ENCODE measurements at regions not wholly inside any gene's neighbourhood (a gene's known extent, or its start where the extent isn't known, plus 50 kb on each side); places are given as distances from the start of the nearest gene placed in this dataset.

DNA sequence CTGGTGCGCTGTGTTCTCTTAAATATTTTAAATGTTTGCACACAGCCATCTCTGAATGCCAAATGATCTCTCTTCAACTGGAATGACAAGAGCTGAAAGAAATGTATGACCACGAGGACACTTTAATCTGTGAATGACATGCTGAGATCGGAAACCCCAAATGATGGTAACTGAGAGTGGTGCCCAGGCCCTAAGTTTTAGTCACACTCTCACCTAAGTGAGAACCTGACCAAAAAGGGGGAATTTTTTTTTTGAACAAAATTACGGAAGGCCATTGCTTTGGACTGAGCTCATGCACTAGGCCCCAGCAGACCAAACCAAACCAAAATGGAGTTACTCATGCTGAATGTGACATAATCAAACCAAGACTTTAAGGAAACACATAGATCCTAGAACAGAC lies 167.1 kb upstream of the TUT7 start:
- Histone ChIP-seq H3K36me3 (ENCODE audit: low read depth) (no peaks in the 10 kb centered on the region), H3K9me3 (ENCODE audit: insufficient read depth, low read depth) (no peaks in the 10 kb centered on the region), H3F3A (ENCODE audit: insufficient read depth, low read depth) (no peaks in the 10 kb centered on the region), H3K27me3 (ENCODE audit: insufficient read depth, low read depth) (no peaks in the 10 kb centered on the region), H3K4me3 (no peak overlapping the region), H3K9me2 (ENCODE audit: insufficient read depth) (no peaks in the 10 kb centered on the region), H3K79me2 (ENCODE audit: low read depth) (no peaks in the 10 kb centered on the region), H3K27ac (no peak overlapping the region), H3K4me1 (replicated peaks; ENCODE audit: insufficient read depth) (no peaks in the 10 kb centered on the region), H3K4me2 (no peak overlapping the region), H4K20me1 (ENCODE audit: insufficient read depth) (no peaks in the 10 kb centered on the region), H2AFZ (no peak overlapping the region)
- ChIA-PET POLR2A (ENCODE audit: unreplicated experiment) (no interaction called here), CTCF (no interaction called here)
- no peak for DNase-seq
- intact Hi-C loops (cut with micrococcal nuclease; ENCODE audit: unreplicated experiment) = no loop called here
- BruUV-seq (replicated peaks) = no TSS peak
- TF ChIP-seq, protein P1, sequence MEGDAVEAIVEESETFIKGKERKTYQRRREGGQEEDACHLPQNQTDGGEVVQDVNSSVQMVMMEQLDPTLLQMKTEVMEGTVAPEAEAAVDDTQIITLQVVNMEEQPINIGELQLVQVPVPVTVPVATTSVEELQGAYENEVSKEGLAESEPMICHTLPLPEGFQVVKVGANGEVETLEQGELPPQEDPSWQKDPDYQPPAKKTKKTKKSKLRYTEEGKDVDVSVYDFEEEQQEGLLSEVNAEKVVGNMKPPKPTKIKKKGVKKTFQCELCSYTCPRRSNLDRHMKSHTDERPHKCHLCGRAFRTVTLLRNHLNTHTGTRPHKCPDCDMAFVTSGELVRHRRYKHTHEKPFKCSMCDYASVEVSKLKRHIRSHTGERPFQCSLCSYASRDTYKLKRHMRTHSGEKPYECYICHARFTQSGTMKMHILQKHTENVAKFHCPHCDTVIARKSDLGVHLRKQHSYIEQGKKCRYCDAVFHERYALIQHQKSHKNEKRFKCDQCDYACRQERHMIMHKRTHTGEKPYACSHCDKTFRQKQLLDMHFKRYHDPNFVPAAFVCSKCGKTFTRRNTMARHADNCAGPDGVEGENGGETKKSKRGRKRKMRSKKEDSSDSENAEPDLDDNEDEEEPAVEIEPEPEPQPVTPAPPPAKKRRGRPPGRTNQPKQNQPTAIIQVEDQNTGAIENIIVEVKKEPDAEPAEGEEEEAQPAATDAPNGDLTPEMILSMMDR (conservative IDR thresholded peaks at IDR 0.05) = no peak
- no peak for TF ChIP-seq EZH2 (IDR thresholded peaks at IDR 0.05; ENCODE audit: low read depth)

DNA sequence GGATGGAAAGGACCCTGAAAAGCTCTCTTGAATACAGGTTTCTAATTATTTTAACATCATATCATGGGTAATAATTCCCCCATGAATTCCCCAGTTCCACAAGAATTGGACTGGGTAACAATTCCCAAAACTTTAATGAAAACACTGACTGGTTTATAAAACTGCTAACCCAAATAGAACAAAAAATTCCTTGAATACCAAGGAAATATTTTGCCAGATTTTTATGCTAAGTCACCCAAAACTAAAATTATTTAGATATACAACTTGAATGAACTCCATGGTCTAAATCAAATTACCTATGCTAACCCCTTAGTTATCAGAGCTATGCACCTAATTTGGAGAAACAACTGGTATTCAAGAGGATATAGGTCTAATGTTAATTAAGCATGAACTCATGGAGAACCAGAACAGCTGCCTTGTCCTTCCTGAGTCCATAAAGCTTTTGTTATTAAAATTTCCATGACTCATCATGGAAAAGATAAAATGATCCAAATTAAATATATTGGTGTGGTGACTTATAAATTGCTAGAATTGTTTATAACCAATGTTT lies 164.9 kb upstream of the TUT7 start:
- Histone ChIP-seq H4K20me1 (ENCODE audit: insufficient read depth) (no peaks in the 10 kb centered on the region), H3K27me3 (ENCODE audit: insufficient read depth, low read depth) (no peaks in the 10 kb centered on the region), H3K79me2 (ENCODE audit: low read depth) (no peaks in the 10 kb centered on the region), H3K4me2 (no peak overlapping the region), H3K9me3 (ENCODE audit: insufficient read depth, low read depth) (no peaks in the 10 kb centered on the region), H3F3A (ENCODE audit: insufficient read depth, low read depth) (no peaks in the 10 kb centered on the region), H3K9me2 (ENCODE audit: insufficient read depth) (no peaks in the 10 kb centered on the region), H2AFZ (no peak overlapping the region), H3K36me3 (ENCODE audit: low read depth) (no peaks in the 10 kb centered on the region), H3K27ac (no peak overlapping the region), H3K4me1 (replicated peaks; ENCODE audit: insufficient read depth) (no peaks in the 10 kb centered on the region), H3K4me3 (no peak overlapping the region)
- ChIA-PET CTCF (no interaction called here), POLR2A (ENCODE audit: unreplicated experiment) (no interaction called here)
- no peak for TF ChIP-seq EZH2 (IDR thresholded peaks at IDR 0.05; ENCODE audit: low read depth)
- TF ChIP-seq, protein P1 (conservative IDR thresholded peaks at IDR 0.05) = no peak
- intact Hi-C loops (cut with micrococcal nuclease; ENCODE audit: unreplicated experiment) = no loop called here
- BruUV-seq (replicated peaks) = no TSS peak
- DNase-seq = no peak

DNA sequence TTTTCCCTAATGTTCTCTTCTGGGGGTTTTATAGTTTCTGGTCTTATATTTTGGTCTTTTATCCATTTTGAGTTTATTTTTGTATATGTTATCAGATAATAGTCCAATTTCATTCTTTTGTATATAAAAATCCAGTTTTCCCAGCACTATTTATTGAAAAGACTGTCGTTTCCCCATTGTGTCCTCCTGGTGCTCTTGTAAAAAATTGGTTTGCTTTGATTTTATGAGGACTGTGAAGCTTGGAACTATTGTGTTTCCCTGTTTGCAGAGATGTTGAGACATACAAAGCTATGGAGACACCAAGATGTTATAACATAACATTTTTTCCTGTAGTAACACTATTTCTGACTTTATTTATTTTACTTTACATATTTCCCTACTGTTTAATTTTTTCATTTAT lies 163.3 kb upstream of the TUT7 start:
- Histone ChIP-seq H3K36me3 (ENCODE audit: low read depth) (no peaks in the 10 kb centered on the region), H3K27ac (no peak overlapping the region), H4K20me1 (ENCODE audit: insufficient read depth) (no peaks in the 10 kb centered on the region), H3K9me3 (ENCODE audit: insufficient read depth, low read depth) (no peaks in the 10 kb centered on the region), H3K4me2 (no peak overlapping the region), H3K4me1 (replicated peaks; ENCODE audit: insufficient read depth) (no peaks in the 10 kb centered on the region), H3K4me3 (no peak overlapping the region), H3K79me2 (ENCODE audit: low read depth) (no peaks in the 10 kb centered on the region), H3F3A (ENCODE audit: insufficient read depth, low read depth) (no peaks in the 10 kb centered on the region), H2AFZ (no peak overlapping the region), H3K27me3 (ENCODE audit: insufficient read depth, low read depth) (no peaks in the 10 kb centered on the region), H3K9me2 (ENCODE audit: insufficient read depth) (no peaks in the 10 kb centered on the region)
- ChIA-PET POLR2A (ENCODE audit: unreplicated experiment) (no interaction called here), CTCF (interaction anchor here (0.5 to 0.6 kb wide), 2 partner anchors 72 to 88 kb away, joined by 3 to 6 read pairs; no protein-coding TSS in a partner anchor)
- TF ChIP-seq, protein P1 (conservative IDR thresholded peaks at IDR 0.05) = no peak
- TF ChIP-seq EZH2 (IDR thresholded peaks at IDR 0.05; ENCODE audit: low read depth) = no peak
- no TSS peak for BruUV-seq (replicated peaks)
- DNase-seq = no peak
- intact Hi-C loops (cut with micrococcal nuclease; ENCODE audit: unreplicated experiment) = no loop called here

All from PC-9 (cell line).